GM12878 (cell line): ENCODE measurements at regions not wholly inside any gene's neighbourhood (a gene's known extent, or its start where the extent isn't known, plus 50 kb on each side); places are given as distances from the start of the nearest gene placed in this dataset.

ENCODE experiments used
- ATAC-seq: fragments of 200-7000 bp; cut with Tn5 transposase; 3 replicates; pipeline ENCODE4 v1.9.1; 2020; ENCODE audit warnings: mild to moderate bottlenecking, moderate library complexity
- BruUV-seq: library from RNA; stranded (reverse); fragments of 400-500 nt; replicated peaks from 2 replicates; lab custom pipeline; 2021; lab: Mats Ljungman, UMichigan
- CTCF ChIA-PET: fragments of 300-600 bp; sonication (Branson Sonifier 250); formaldehyde crosslinking; extraction: SDS; loops from one replicate; lab custom pipeline; 2021; ENCODE audit warnings: inconsistent platforms; lab: Yijun Ruan, JAX
- POLR2A ChIA-PET: fragments of 350-600 bp; formaldehyde crosslinking; extraction: SDS; loops from one replicate; lab custom pipeline; 2021; ENCODE audit warnings: inconsistent platforms; lab: Charles Lee
- RAD21 ChIA-PET: fragments of 300-600 bp; sonication (Branson Sonifier 250); formaldehyde crosslinking; loops from one replicate; lab custom pipeline; 2023; ENCODE audit warnings: antibody characterized with exemption; ENCODE audit not compliant: unreplicated experiment; lab: Charles Lee
- SMC1A ChIA-PET: fragments of 300-600 bp; sonication (Branson Sonifier 250); formaldehyde crosslinking; loops from one replicate; lab custom pipeline; 2023; ENCODE audit not compliant: unreplicated experiment, uncharacterized antibody; lab: Charles Lee
- DNase-seq: peaks from one replicate; pipeline ENCODE4 v3.0.0-alpha.2; 2011; ENCODE audit warnings: low read depth, low spot score
- FAIRE-seq: peaks from 3 replicates; lab custom pipeline; 2011; peaks lifted over from hg19 to GRCh38; lab: Jason Lieb, UNC
- H2AFZ ChIP-seq: 2 replicates; pipeline ENCODE4 v1.6.0; 2011; ENCODE audit warnings: low read depth, low read length, control low read depth; ENCODE audit not compliant: control insufficient read depth
- H3K27ac ChIP-seq: 2 replicates; pipeline ENCODE4 v1.5.1; 2011; ENCODE audit warnings: control low read depth; ENCODE audit not compliant: control insufficient read depth, insufficient read depth
- H3K27me3 ChIP-seq, 2 experiments: replicated peaks in 1 of 2; 2 replicates each; pipeline versions ENCODE4 v1.6.0 to v1.6.1; 2011; ENCODE audit warnings: low read length in 1 of 2; ENCODE audit not compliant: control insufficient read depth in 2 of 2, insufficient read depth in 2 of 2
- H3K36me3 ChIP-seq, 2 experiments: 2 replicates each; pipeline ENCODE4 v1.5.1; 2011; ENCODE audit warnings: low read length in 1 of 2; ENCODE audit not compliant: control insufficient read depth in 2 of 2, insufficient read depth in 2 of 2
- H3K4me1 ChIP-seq: 2 replicates; pipeline ENCODE4 v1.6.1; 2011; ENCODE audit warnings: mild to moderate bottlenecking, low read length, moderate library complexity, mixed read lengths; ENCODE audit not compliant: control insufficient read depth, insufficient read depth
- H3K4me2 ChIP-seq: 2 replicates; pipeline ENCODE4 v1.6.0; 2011; ENCODE audit warnings: control low read depth; ENCODE audit not compliant: control insufficient read depth, insufficient read depth
- H3K4me3 ChIP-seq: fragments of 200-600 bp; sonication (generic); 2 replicates; pipeline ENCODE4 v1.5.1; 2016
- H3K79me2 ChIP-seq: 2 replicates; pipeline ENCODE4 v1.6.0; 2011; ENCODE audit warnings: low read length; ENCODE audit not compliant: control insufficient read depth, insufficient read depth
- H3K9ac ChIP-seq: 2 replicates; pipeline ENCODE4 v1.8.0; 2011; ENCODE audit warnings: low read length, control low read depth, mixed read lengths; ENCODE audit not compliant: control insufficient read depth, insufficient read depth
- H3K9me3 ChIP-seq: replicated peaks from 3 replicates; pipeline ENCODE4 v1.5.1; 2011; ENCODE audit warnings: mild to moderate bottlenecking, low read length; ENCODE audit not compliant: control insufficient read depth, insufficient read depth
- H4K20me1 ChIP-seq: 2 replicates; pipeline ENCODE4 v1.6.0; 2011; ENCODE audit not compliant: control insufficient read depth, insufficient read depth
- ASH2L ChIP-seq: fragments of 300-600, 200-600 bp; sonication (generic); IDR thresholded peaks from 2 replicates; pipeline ENCODE4 v1.6.1; 2017; ENCODE audit warnings: low read depth, mild to moderate bottlenecking, borderline replicate concordance
- CHD1 ChIP-seq: IDR thresholded peaks from 2 replicates; pipeline ENCODE4 v1.6.1; 2012; ENCODE audit warnings: low read depth, low read length, improper control_type of control experiment
- CREM ChIP-seq: IDR thresholded peaks from 2 replicates; pipeline ENCODE4 v1.6.1; 2014; ENCODE audit warnings: antibody characterized with exemption, low read depth
- IKZF2 ChIP-seq, 2 experiments: fragments of 450-650 bp; IDR thresholded peaks; 2 replicates each; pipeline ENCODE4 v1.6.1; 2017; ENCODE audit warnings: mild to moderate bottlenecking in 2 of 2, moderate library complexity in 2 of 2
- MLLT1 ChIP-seq: fragments of 450-650 bp; IDR thresholded peaks from 2 replicates; pipeline ENCODE4 v1.6.1; 2016; ENCODE audit warnings: mild to moderate bottlenecking
- NBN ChIP-seq: fragments of 450-650 bp; IDR thresholded peaks from 2 replicates; pipeline ENCODE4 v1.6.1; 2016
- RELA ChIP-seq: fragments of 450-650 bp; IDR thresholded peaks from 2 replicates; pipeline ENCODE4 v1.8.0; 2014; ENCODE audit warnings: borderline replicate concordance; ENCODE audit not compliant: partially characterized antibody
- SIX5 ChIP-seq: IDR thresholded peaks from 2 replicates; pipeline ENCODE4 v1.6.1; 2011; ENCODE audit warnings: mild to moderate bottlenecking, low read depth, low read length, moderate library complexity; ENCODE audit not compliant: severe bottlenecking
- TARDBP ChIP-seq: IDR thresholded peaks from 2 replicates; pipeline ENCODE4 v1.6.1; 2016; ENCODE audit warnings: borderline replicate concordance
- WRNIP1 ChIP-seq: IDR thresholded peaks from 2 replicates; pipeline ENCODE4 v1.6.1; 2011; ENCODE audit warnings: low read depth, low read length, improper control_type of control experiment, borderline replicate concordance
- WGBS: methylation state at CpG from one replicate; pipeline ENCODE4 v1.1.6; 2016; ENCODE audit warnings: low lambda C conversion rate; ENCODE audit not compliant: insufficient replicate concordance, insufficient coverage; ENCODE audit errors: missing lambda C conversion rate; 5-methylcytosine and 5-hydroxymethylcytosine counted together
- in situ Hi-C: fragments of 300-500 bp; cut with MboI; formaldehyde crosslinking; loops from 9 replicates; pipeline ENCODE4 v1.14.3; 2018; ENCODE audit warnings: mixed read lengths
- intact Hi-C: fragments of 100-400 bp; cut with micrococcal nuclease; formaldehyde crosslinking; loops from one replicate; pipeline ENCODE4 v1.14.2; 2022; ENCODE audit not compliant: unreplicated experiment

- no peak for ATAC-seq
- TF ChIP-seq MLLT1 (no peak), NBN (no peak), ASH2L (no peak), WRNIP1 (no peak), TARDBP (no peak), SIX5 (no peak), IKZF2 (IDR thresholded peaks at IDR 0.05) (no peak), CREM (no peak), CHD1 (no peak), RELA (no peak)
- POLR2A ChIA-PET = no interaction called here
- Histone ChIP-seq H3K27me3 (no peaks in the 10 kb centered on the region), H4K20me1 (no peaks in the 10 kb centered on the region), H3K4me1 (peaks cover 5% of the 10 kb centered on the region; the same call in 1 of the 2 replicates), H3K4me3 (no peak overlapping the region), H3K4me2 (no peak overlapping the region), H2AFZ (no peak overlapping the region), H3K9me3 (peaks cover 8% of the 10 kb centered on the region; the same call in 2 of the 3 replicates), H3K36me3 (no peaks in the 10 kb centered on the region), H3K9ac (no peak overlapping the region), H3K79me2 (no peaks in the 10 kb centered on the region), H3K27ac (no peak overlapping the region)
- 95% methylated on average over 5 of the region's 6 CpGs for WGBS
- no peak for FAIRE-seq
- CTCF ChIA-PET = no interaction called here
- DNase-seq = no peak
- SMC1A ChIA-PET = interaction anchor here (2.1 to 5.0 kb wide), 4 partner anchors 8 to 33 kb away, joined by 4 to 19 read pairs (median 9); no protein-coding TSS in a partner anchor
- no TSS peak for BruUV-seq
- intact Hi-C loops (loop anchor here (1.0 kb wide), 1 partner anchor 8 kb away; no protein-coding TSS in a partner anchor), in situ Hi-C loops (no loop called here)
- RAD21 ChIA-PET = interaction anchor here (0.7 to 1.6 kb wide), 3 partner anchors 12 to 316 kb away, joined by 3 to 4 read pairs (median 4); no protein-coding TSS in a partner anchor
Observed at GRCh38 chr2:111227716-111228141, 107.0 kb downstream of the BCL2L11 start.
